HepG2 (cell line): ENCODE measurements at regions not wholly inside any gene's neighbourhood (a gene's known extent, or its start where the extent isn't known, plus 50 kb on each side); places are given as distances from the start of the nearest gene placed in this dataset.

ENCODE experiments used
- ARNT ChIP-seq: fragments of 450-650 bp; IDR thresholded peaks from 2 replicates; pipeline ENCODE4 v1.6.1; 2017
- ELF4 ChIP-seq: sonication (generic); formaldehyde crosslinking; IDR thresholded peaks from 2 replicates; pipeline ENCODE4 v1.5.0; 2020; ENCODE audit warnings: missing genetic modification reagents, mild to moderate bottlenecking, moderate library complexity, borderline replicate concordance
- KLF16 ChIP-seq, 2 experiments: sonication (generic) in 1 of 2; formaldehyde crosslinking in 1 of 2; IDR thresholded peaks; 2 replicates each; pipeline versions ENCODE4 v1.6.1 to v1.8.0; 2016 to 2023; ENCODE audit warnings: missing genetic modification reagents in 2 of 2, missing compliant biosample characterization in 1 of 2
- MAFK ChIP-seq, 2 experiments: IDR thresholded peaks in 1 of 2; conservative IDR thresholded peaks in 1 of 2; 2 replicates each; pipeline ENCODE4 v1.6.1; 2011; ENCODE audit warnings: improper control_type of control experiment in 2 of 2, low read length in 2 of 2
- NR2F6 ChIP-seq, 2 experiments: IDR thresholded peaks; 2 replicates each; pipeline ENCODE4 v1.6.1; 2016; ENCODE audit warnings: antibody characterized with exemption in 1 of 2, mild to moderate bottlenecking in 1 of 2
- NR3C1 ChIP-seq: sonication (generic); formaldehyde crosslinking; IDR thresholded peaks from 2 replicates; pipeline ENCODE4 v1.4.0; 2020; ENCODE audit warnings: missing genetic modification reagents
- RXRB ChIP-seq: IDR thresholded peaks from 2 replicates; pipeline ENCODE4 v1.6.1; 2016; ENCODE audit warnings: borderline replicate concordance, missing genetic modification reagents, missing compliant biosample characterization
- TBX3 ChIP-seq: fragments of 450-650 bp; IDR thresholded peaks from 2 replicates; pipeline ENCODE4 v1.6.1; 2017; ENCODE audit warnings: antibody characterized with exemption, mild to moderate bottlenecking, inconsistent platforms, borderline replicate concordance
- TCF7L2 ChIP-seq: IDR thresholded peaks from 2 replicates; pipeline ENCODE4 v1.6.1; 2011; ENCODE audit warnings: mild to moderate bottlenecking, low read depth, low read length, moderate library complexity
- ZNF317 ChIP-seq: sonication (generic); formaldehyde crosslinking; IDR thresholded peaks from 2 replicates; pipeline ENCODE4 v1.5.0; 2020; ENCODE audit warnings: mild to moderate bottlenecking, missing genetic modification reagents
- ZNF414 ChIP-seq: sonication (generic); formaldehyde crosslinking; IDR thresholded peaks from 2 replicates; pipeline ENCODE4 v1.5.0; 2020; ENCODE audit warnings: missing genetic modification reagents
- ZNF572 ChIP-seq: sonication (generic); formaldehyde crosslinking; IDR thresholded peaks from 2 replicates; pipeline ENCODE4 v1.5.1; 2020; ENCODE audit warnings: mild to moderate bottlenecking, missing genetic modification reagents
- ZNF747 ChIP-seq: sonication (generic); formaldehyde crosslinking; IDR thresholded peaks from 2 replicates; pipeline ENCODE4 v1.8.1; 2023; ENCODE audit warnings: missing genetic modification reagents, mild to moderate bottlenecking, borderline replicate concordance
- ZNF792 ChIP-seq: IDR thresholded peaks from 2 replicates; pipeline ENCODE4 v1.6.1; 2016
- TF ChIP-seq, protein P1 (sequence below): sonication (generic); formaldehyde crosslinking; IDR thresholded peaks from 2 replicates; pipeline ENCODE4 v1.5.0; 2020; ENCODE audit warnings: mild to moderate bottlenecking, missing genetic modification reagents, borderline replicate concordance
- TF ChIP-seq, protein P2 (sequence below): sonication (generic); formaldehyde crosslinking; IDR thresholded peaks from 2 replicates; pipeline ENCODE4 v1.4.0; 2020; ENCODE audit warnings: mild to moderate bottlenecking, missing genetic modification reagents

GRCh38 chr9:87395804-87396479 lies 101.7 kb upstream of the DAPK1 start (continued):
- peak; percentile 100 for TF ChIP-seq NR2F6 (IDR thresholded peaks at IDR 0.05)
- TF ChIP-seq NR2F6 (CRISPR knock-in tag; IDR thresholded peaks at IDR 0.05): peak; percentile 99
- TF ChIP-seq TBX3: no peak
- TF ChIP-seq NR3C1 (CRISPR knock-in tag): no peak
- TF ChIP-seq ZNF414: no peak
- peak; percentile 59 to 63 for TF ChIP-seq MAFK (conservative IDR thresholded peaks at IDR 0.05 in 1 of 2, IDR thresholded peaks at IDR 0.05 in 1 of 2; ENCODE audit: low read length in 2 of 2)
- no peak for TF ChIP-seq ELF4 (CRISPR knock-in tag)
- TF ChIP-seq, protein P1, sequence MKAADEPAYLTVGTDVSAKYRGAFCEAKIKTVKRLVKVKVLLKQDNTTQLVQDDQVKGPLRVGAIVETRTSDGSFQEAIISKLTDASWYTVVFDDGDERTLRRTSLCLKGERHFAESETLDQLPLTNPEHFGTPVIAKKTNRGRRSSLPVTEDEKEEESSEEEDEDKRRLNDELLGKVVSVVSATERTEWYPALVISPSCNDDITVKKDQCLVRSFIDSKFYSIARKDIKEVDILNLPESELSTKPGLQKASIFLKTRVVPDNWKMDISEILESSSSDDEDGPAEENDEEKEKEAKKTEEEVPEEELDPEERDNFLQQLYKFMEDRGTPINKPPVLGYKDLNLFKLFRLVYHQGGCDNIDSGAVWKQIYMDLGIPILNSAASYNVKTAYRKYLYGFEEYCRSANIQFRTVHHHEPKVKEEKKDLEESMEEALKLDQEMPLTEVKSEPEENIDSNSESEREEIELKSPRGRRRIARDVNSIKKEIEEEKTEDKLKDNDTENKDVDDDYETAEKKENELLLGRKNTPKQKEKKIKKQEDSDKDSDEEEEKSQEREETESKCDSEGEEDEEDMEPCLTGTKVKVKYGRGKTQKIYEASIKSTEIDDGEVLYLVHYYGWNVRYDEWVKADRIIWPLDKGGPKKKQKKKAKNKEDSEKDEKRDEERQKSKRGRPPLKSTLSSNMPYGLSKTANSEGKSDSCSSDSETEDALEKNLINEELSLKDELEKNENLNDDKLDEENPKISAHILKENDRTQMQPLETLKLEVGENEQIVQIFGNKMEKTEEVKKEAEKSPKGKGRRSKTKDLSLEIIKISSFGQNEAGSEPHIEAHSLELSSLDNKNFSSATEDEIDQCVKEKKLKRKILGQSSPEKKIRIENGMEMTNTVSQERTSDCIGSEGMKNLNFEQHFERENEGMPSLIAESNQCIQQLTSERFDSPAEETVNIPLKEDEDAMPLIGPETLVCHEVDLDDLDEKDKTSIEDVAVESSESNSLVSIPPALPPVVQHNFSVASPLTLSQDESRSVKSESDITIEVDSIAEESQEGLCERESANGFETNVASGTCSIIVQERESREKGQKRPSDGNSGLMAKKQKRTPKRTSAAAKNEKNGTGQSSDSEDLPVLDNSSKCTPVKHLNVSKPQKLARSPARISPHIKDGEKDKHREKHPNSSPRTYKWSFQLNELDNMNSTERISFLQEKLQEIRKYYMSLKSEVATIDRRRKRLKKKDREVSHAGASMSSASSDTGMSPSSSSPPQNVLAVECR: peak; percentile 52; the same call in 1 of the 2 replicates
- TF ChIP-seq ZNF572 (CRISPR knock-in tag): no peak
- TF ChIP-seq KLF16 (CRISPR knock-in tag; IDR thresholded peaks at IDR 0.05): peak in 1 of 2 experiments; percentile 39; a peak in 1 of 4 replicates
- TF ChIP-seq, protein P2, sequence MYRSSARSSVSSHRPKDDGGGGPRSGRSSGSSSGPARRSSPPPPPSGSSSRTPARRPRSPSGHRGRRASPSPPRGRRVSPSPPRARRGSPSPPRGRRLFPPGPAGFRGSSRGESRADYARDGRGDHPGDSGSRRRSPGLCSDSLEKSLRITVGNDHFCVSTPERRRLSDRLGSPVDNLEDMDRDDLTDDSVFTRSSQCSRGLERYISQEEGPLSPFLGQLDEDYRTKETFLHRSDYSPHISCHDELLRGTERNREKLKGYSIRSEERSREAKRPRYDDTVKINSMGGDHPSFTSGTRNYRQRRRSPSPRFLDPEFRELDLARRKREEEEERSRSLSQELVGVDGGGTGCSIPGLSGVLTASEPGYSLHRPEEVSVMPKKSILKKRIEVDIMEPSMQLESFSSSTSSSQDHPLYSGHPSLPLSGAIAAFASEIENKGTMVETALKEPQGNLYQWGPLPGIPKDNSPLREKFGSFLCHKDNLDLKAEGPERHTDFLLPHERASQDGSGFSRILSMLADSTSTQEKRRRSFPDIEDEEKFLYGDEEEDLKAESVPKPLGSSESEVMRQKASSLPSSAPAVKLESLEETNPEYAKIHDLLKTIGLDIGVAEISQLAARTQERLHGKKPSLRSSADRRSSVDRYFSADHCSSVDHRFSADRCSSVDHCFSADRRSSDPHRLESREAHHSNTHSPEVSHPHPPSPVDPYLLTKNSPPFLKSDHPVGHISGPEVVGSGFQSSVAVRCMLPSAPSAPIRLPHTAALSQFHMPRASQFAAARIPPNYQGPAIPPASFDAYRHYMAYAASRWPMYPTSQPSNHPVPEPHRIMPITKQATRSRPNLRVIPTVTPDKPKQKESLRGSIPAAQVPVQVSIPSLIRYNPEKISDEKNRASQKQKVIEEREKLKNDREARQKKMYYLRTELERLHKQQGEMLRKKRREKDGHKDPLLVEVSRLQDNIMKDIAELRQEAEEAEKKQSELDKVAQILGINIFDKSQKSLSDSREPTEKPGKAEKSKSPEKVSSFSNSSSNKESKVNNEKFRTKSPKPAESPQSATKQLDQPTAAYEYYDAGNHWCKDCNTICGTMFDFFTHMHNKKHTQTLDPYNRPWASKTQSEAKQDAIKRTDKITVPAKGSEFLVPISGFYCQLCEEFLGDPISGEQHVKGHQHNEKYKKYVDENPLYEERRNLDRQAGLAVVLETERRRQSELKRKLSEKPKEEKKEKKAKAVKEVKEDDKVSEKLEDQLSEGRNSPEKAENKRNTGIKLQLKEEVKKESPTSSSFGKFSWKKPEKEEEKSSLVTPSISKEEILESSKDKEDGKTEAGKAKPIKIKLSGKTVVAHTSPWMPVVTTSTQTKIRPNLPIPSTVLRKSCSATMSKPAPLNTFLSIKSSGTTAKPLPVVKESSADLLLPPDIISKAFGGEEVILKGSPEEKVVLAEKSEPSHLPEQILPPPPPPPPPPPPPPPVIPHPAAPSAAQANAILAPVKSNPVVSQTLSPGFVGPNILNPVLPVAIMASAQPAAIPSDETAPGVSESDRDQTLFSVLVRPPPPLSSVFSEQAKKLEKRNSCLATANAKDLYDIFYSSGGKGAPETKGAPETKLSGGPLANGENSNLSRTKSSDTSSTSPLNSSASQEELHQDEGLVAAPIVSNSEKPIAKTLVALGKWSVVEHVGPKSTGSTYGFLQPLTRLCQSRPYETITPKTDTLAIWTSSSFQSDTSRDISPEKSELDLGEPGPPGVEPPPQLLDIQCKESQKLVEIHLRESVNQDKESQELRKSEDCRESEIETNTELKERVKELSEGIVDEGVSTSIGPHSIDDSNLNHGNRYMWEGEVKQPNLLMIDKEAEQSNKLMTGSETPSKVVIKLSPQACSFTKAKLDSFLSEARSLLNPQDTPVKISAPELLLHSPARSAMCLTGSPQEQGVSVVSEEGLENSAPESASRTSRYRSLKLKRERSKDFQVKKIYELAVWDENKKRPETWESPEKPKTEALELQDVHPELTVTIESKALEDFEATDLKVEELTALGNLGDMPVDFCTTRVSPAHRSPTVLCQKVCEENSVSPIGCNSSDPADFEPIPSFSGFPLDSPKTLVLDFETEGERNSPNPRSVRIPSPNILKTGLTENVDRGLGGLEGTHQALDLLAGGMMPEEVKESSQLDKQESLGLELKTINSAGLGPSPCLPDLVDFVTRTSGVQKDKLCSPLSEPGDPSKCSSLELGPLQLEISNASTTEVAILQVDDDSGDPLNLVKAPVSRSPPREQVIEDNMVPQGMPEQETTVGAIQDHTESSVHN: no peak
- peak; percentile 50 for TF ChIP-seq RXRB (CRISPR knock-in tag)
- TF ChIP-seq TCF7L2: no peak
- TF ChIP-seq ZNF792: peak; percentile 59; the same call in 1 of the 2 replicates
- TF ChIP-seq ZNF317: no peak
- TF ChIP-seq ZNF747: no peak
- no peak for TF ChIP-seq ARNT
